Thoracic aorta (tissue), 2 donors: ENCODE measurements at regions not wholly inside any gene's neighbourhood (a gene's known extent, or its start where the extent isn't known, plus 50 kb on each side); places are given as distances from the start of the nearest gene placed in this dataset.
"Not testable (repeated sequence)": the region's sequence is repeated elsewhere in the genome, so short reads cannot be mapped to it uniquely, and the experiment has no call there.

ENCODE experiments used
- ATAC-seq: fragments of 150-250 bp; one replicate; pipeline ENCODE4 v1.8.0; 2017; ENCODE audit warnings: low read depth; ENCODE audit not compliant: insufficient number of reproducible peaks, low FRiP score
- DNase-seq: peaks from one replicate; pipeline ENCODE4 v3.0.0-alpha.2; 2020; ENCODE audit warnings: low spot score
- H3K27ac ChIP-seq, 2 donors: fragments of 200-600 bp; sonication (generic); 1 replicate in 1 of 2; 2 replicates in 1 of 2; pipeline ENCODE4 v1.5.1; 2016; ENCODE audit warnings: mild to moderate bottlenecking in 2 of 2, moderate library complexity in 2 of 2
- H3K27me3 ChIP-seq: fragments of 200-600 bp; sonication (generic); replicated peaks from 2 replicates; pipeline ENCODE4 v1.6.0; 2016; ENCODE audit warnings: mild to moderate bottlenecking; ENCODE audit not compliant: insufficient read depth
- H3K36me3 ChIP-seq: fragments of 200-600 bp; sonication (generic); one replicate; pipeline ENCODE4 v1.5.1; 2016
- H3K4me1 ChIP-seq, 2 donors: fragments of 200-600 bp; sonication (generic); 1 replicate in 1 of 2; 2 replicates in 1 of 2; pipeline versions ENCODE4 v1.5.1 to v1.6.0; 2016; ENCODE audit warnings: low read depth in 2 of 2, mild to moderate bottlenecking in 1 of 2; ENCODE audit not compliant: control insufficient read depth in 1 of 2
- H3K4me3 ChIP-seq: fragments of 200-600 bp; sonication (generic); 2 replicates; pipeline ENCODE4 v1.5.1; 2016; ENCODE audit warnings: mild to moderate bottlenecking
- H3K9me3 ChIP-seq: fragments of 200-600 bp; sonication (generic); 2 replicates; pipeline ENCODE4 v1.5.1; 2016
- CTCF ChIP-seq: fragments of 200-600 bp; sonication (generic); IDR thresholded peaks from one replicate; pipeline ENCODE4 v1.5.1; 2019; ENCODE audit warnings: antibody characterized with exemption

DNA sequence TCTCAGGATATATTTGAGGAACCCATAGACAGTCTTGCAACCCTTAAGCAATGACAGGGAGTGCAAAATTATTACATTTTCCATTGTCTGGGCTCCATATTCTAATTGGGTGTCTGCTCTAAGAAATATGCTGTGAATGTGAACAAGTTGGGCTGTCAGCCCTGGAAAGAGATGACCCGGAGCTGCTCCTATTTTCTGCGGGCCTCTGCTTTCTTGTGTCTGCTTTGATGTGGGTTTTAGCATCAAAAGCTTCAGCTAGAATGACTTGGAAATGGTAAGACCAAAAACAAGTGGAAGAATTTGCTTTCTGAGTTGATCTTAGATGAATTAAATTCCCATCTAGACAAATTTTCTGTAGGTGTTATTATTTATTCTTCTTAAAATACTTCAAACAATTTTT, 343.6 kb upstream of the IGFBP3 start:
- DNase-seq (no peak), ATAC-seq (no peak)
- H3K27me3 ChIP-seq: no peaks in the 10 kb centered on the region
- H3K27ac ChIP-seq: no peak overlapping the region
- H3K36me3 ChIP-seq: no peaks in the 10 kb centered on the region
- H3K9me3 ChIP-seq: peaks cover 10% of the 10 kb centered on the region
- H3K4me3 ChIP-seq: no peak overlapping the region
- TF ChIP-seq CTCF: no peak
- H3K4me1 ChIP-seq: no peaks in the 10 kb centered on the region

DNA sequence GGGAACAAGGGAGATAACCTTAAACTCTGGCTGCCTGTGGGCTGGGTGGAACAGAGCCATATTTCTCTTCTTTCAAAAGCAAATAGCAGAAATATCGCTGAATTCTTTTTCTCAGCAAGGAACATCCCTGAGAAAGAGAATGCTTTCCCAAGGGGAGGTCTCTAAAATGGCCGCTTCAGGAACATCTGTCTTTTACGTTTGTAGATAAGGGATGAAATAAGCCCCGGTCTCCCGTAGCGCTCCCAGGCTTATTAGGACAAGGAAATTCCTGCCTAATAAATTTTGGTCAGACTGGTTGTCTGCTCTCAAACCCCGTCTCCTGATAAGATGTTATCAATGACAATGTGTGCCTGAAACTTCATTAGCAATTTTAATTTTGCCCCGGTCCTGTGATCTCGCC, 340.6 kb upstream of the IGFBP3 start:
- not testable (repeated sequence) for H3K9me3 ChIP-seq, H3K36me3 ChIP-seq, H3K4me3 ChIP-seq, DNase-seq, H3K27me3 ChIP-seq, ATAC-seq, H3K27ac ChIP-seq, H3K4me1 ChIP-seq

GRCh38 chr7:46259947-46260346, 338.9 kb upstream of the IGFBP3 start:
- ATAC-seq: no peak
- no peak for TF ChIP-seq CTCF
- H3K27ac ChIP-seq: no peak overlapping the region
- no peak for DNase-seq
- H3K9me3 ChIP-seq: peaks cover 10% of the 10 kb centered on the region
- H3K27me3 ChIP-seq: no peaks in the 10 kb centered on the region
- no peaks in the 10 kb centered on the region for H3K36me3 ChIP-seq
- no peaks in the 10 kb centered on the region for H3K4me1 ChIP-seq
- no peak overlapping the region for H3K4me3 ChIP-seq

- ATAC-seq (no peak), DNase-seq (no peak)
- no peaks in the 10 kb centered on the region for H3K4me1 ChIP-seq
- H3K4me3 ChIP-seq: no peak overlapping the region
- no peaks in the 10 kb centered on the region for H3K27me3 ChIP-seq
- peaks cover 10% of the 10 kb centered on the region for H3K9me3 ChIP-seq
- TF ChIP-seq CTCF: no peak
- no peaks in the 10 kb centered on the region for H3K36me3 ChIP-seq
- no peak overlapping the region for H3K27ac ChIP-seq
These were observed 336.8 kb upstream of the IGFBP3 start for GRCh38 chr7:46257761-46258448.

DNA sequence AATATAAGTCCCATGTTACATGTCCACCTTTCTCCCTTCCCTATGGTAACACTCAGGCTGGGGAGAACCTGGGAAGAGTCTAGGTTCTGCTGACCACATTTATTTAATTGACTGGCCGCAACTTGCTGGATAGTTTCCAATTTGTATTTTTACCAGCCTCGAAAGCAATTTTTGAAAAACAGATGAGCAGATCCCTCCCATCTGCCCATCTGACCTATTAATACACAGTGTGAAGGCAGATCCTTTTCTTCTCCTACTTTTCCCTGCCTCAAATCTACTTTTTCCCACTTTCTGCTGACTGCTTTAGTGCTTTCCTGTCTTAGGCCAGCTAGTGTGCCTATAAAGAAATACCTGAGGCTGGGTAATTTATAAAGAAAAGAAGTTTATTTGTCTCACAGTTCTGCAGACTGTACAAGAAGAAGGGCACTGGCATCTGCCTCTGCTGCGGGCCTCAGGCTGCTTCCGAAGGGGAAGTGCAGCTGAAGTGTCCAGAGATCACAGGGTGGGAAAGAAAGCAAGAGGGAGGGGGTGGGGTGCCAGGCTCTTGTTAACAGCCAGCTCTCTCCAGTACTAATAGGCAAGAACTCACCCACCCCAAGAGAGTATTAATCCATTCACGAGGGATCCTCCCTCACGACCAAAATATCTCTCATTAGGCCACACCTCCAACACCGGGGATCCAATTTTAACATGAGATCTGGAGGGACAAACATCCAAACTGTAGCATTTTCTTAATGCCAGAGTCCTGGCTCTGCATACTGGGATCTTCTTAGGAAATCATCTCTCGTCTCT, 336.0 kb upstream of the IGFBP3 start:
- H3K36me3 ChIP-seq: no peaks in the 10 kb centered on the region
- H3K27me3 ChIP-seq: no peaks in the 10 kb centered on the region
- no peaks in the 10 kb centered on the region for H3K4me1 ChIP-seq
- TF ChIP-seq CTCF: no peak
- no peak overlapping the region for H3K27ac ChIP-seq
- H3K9me3 ChIP-seq: peaks cover 10% of the 10 kb centered on the region
- no peak for DNase-seq
- no peak for ATAC-seq
- H3K4me3 ChIP-seq: no peak overlapping the region
